ENCODE measurements at regions not wholly inside any gene's neighbourhood (a gene's known extent, or its start where the extent isn't known, plus 50 kb on each side); places are given as distances from the start of the nearest gene placed in this dataset.

DNA sequence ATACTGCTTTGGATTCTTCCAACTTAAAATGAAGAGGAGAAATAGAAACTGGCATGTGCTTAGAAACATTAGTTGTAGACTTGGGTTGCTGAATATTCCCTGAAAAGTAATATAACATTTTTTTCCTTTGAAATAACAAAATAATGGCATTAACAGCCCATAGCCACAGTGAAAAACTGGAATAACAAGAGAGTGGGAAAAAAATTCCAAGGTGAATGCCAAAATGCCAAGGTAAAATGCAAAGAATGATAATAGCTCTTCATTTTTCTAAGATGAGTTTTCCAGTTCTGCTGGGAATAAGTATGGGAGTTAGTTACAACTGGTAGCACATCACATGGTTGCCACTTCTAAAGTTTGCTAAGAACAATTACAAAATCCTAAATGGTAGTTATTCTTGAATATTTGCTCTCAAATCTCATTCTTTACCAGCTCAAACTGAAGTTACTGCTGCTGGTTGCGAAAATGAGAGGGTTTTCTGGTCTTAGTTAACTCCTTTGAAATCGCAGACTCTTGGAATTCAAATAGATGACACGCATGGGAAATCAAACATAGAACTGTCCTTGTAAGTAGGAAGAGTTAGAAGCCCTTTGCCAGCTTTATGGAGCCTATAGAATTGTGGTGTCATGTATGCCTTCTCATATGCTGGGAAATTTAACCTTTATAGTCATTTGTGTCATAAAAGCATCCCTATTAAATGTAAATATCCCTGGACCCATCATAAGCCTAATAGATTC lies 165.0 kb upstream of the DCN start:
- no peak overlapping the region for H2AFZ ChIP-seq (ENCODE audit: insufficient read depth, low read depth, low read length, poor library complexity, severe bottlenecking)
- CTCF ChIA-PET = no interaction called here

DNA sequence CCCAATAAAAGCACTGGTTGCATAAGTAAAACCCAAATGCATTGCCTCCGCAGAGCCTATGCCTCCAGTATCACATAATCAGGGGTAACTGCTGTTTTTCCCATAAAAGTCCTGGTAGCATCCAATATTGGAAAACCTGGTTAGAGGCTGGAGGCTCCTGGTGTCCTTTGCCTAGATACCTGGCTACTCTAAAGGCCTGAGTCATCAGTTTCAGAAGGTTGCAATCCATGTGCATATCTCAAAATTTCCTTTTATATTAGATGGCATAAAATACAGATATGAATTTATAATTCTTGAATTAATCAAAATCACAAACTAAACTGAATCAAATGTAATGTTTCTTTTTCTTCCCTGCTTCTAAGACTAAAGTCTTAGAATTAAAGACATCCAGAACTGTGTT lies 164.2 kb upstream of the DCN start:
- H3K27ac ChIP-seq (ENCODE audit: low read length in 2 of 2) = no peak overlapping the region
- CTCF ChIA-PET = no interaction called here
- no CpG with 5 or more reads among the region's 1 CpG for WGBS (ENCODE audit: insufficient coverage)
- H3K27me3 ChIP-seq (replicated peaks in 1 of 4; ENCODE audit: control extremely low read depth in 1 of 4, control insufficient read depth in 3 of 4, insufficient read depth in 4 of 4, low read length in 3 of 4) = no peaks in the 10 kb centered on the region
- Mint-ChIP-seq H3K9me3 (ENCODE audit: insufficient read depth) (no peaks in the 10 kb centered on the region), H3K4me3 (no peak overlapping the region), H3K27me3 (peaks cover 13% of the 10 kb centered on the region), H3K27ac (no peak overlapping the region), H3K4me1 (no peaks in the 10 kb centered on the region)
- H3K4me1 ChIP-seq (ENCODE audit: control insufficient read depth in 2 of 2, insufficient read depth in 2 of 2, low read length in 2 of 2) = no peaks in the 10 kb centered on the region
- no peaks in the 10 kb centered on the region for H3K36me3 ChIP-seq (replicated peaks in 1 of 2; ENCODE audit: control extremely low read depth in 1 of 2, control insufficient read depth in 1 of 2, extremely low read depth in 1 of 2, insufficient read depth in 2 of 2, low read length in 1 of 2)
- DNase-seq (no peak), ATAC-seq (ENCODE audit: low read depth) (no peak)
- TF ChIP-seq EZH2 (IDR thresholded peaks at IDR 0.05; ENCODE audit: borderline replicate concordance, insufficient read depth, low read depth, low read length, poor library complexity, severe bottlenecking) = no peak
- TF ChIP-seq, protein P1, sequence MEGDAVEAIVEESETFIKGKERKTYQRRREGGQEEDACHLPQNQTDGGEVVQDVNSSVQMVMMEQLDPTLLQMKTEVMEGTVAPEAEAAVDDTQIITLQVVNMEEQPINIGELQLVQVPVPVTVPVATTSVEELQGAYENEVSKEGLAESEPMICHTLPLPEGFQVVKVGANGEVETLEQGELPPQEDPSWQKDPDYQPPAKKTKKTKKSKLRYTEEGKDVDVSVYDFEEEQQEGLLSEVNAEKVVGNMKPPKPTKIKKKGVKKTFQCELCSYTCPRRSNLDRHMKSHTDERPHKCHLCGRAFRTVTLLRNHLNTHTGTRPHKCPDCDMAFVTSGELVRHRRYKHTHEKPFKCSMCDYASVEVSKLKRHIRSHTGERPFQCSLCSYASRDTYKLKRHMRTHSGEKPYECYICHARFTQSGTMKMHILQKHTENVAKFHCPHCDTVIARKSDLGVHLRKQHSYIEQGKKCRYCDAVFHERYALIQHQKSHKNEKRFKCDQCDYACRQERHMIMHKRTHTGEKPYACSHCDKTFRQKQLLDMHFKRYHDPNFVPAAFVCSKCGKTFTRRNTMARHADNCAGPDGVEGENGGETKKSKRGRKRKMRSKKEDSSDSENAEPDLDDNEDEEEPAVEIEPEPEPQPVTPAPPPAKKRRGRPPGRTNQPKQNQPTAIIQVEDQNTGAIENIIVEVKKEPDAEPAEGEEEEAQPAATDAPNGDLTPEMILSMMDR (IDR thresholded peaks at IDR 0.05) = no peak
- no peaks in the 10 kb centered on the region for H3K79me2 ChIP-seq (ENCODE audit: control insufficient read depth, insufficient read depth, low read length)
- H3K4me3 ChIP-seq (ENCODE audit: control extremely low read depth in 1 of 5, extremely low read depth in 1 of 5, insufficient read depth in 1 of 5, low read depth in 2 of 5, low read length in 4 of 5) = no peak overlapping the region
- no peak overlapping the region for H2AFZ ChIP-seq (ENCODE audit: insufficient read depth, low read depth, low read length, poor library complexity, severe bottlenecking)
- H3K9ac ChIP-seq (ENCODE audit: low read length) = no peak overlapping the region
- H3K9me3 ChIP-seq (ENCODE audit: control extremely low read depth in 1 of 3, control insufficient read depth in 2 of 3, insufficient read depth in 1 of 3, low read length in 2 of 3) = no peaks in the 10 kb centered on the region
- intact Hi-C loops (cut with micrococcal nuclease) = no loop called here
- H3K4me2 ChIP-seq (replicated peaks; ENCODE audit: low read depth, low read length, poor library complexity, severe bottlenecking) = no peak overlapping the region
- no peaks in the 10 kb centered on the region for H4K20me1 ChIP-seq (ENCODE audit: control insufficient read depth, insufficient read depth, low read length, poor library complexity, severe bottlenecking)
- POLR2A ChIA-PET = no interaction called here

More for the DNA sequence above, 165.0 kb upstream of the DCN start:
- H3K9ac ChIP-seq (ENCODE audit: low read length) = no peak overlapping the region
- Mint-ChIP-seq H3K4me1 (no peaks in the 10 kb centered on the region), H3K27me3 (peaks cover 13% of the 10 kb centered on the region), H3K9me3 (ENCODE audit: insufficient read depth) (no peaks in the 10 kb centered on the region), H3K4me3 (no peak overlapping the region), H3K27ac (no peak overlapping the region)
- H3K9me3 ChIP-seq (ENCODE audit: control extremely low read depth in 1 of 3, control insufficient read depth in 2 of 3, insufficient read depth in 1 of 3, low read length in 2 of 3) = no peaks in the 10 kb centered on the region
- POLR2A ChIA-PET = no interaction called here
- TF ChIP-seq, protein P1 (IDR thresholded peaks at IDR 0.05) = no peak
- no peak for TF ChIP-seq EZH2 (IDR thresholded peaks at IDR 0.05; ENCODE audit: borderline replicate concordance, insufficient read depth, low read depth, low read length, poor library complexity, severe bottlenecking)
- intact Hi-C loops (cut with micrococcal nuclease) = no loop called here
- H3K4me2 ChIP-seq (replicated peaks; ENCODE audit: low read depth, low read length, poor library complexity, severe bottlenecking) = no peak overlapping the region
- DNase-seq = no peak
- no peak overlapping the region for H3K4me3 ChIP-seq (ENCODE audit: control extremely low read depth in 1 of 5, extremely low read depth in 1 of 5, insufficient read depth in 1 of 5, low read depth in 2 of 5, low read length in 4 of 5)
- H3K79me2 ChIP-seq (ENCODE audit: control insufficient read depth, insufficient read depth, low read length) = no peaks in the 10 kb centered on the region
- H3K36me3 ChIP-seq (replicated peaks in 1 of 2; ENCODE audit: control extremely low read depth in 1 of 2, control insufficient read depth in 1 of 2, extremely low read depth in 1 of 2, insufficient read depth in 2 of 2, low read length in 1 of 2) = no peaks in the 10 kb centered on the region
- H3K27me3 ChIP-seq (replicated peaks in 1 of 4; ENCODE audit: control extremely low read depth in 1 of 4, control insufficient read depth in 3 of 4, insufficient read depth in 4 of 4, low read length in 3 of 4) = no peaks in the 10 kb centered on the region
- H3K4me1 ChIP-seq (ENCODE audit: control insufficient read depth in 2 of 2, insufficient read depth in 2 of 2, low read length in 2 of 2) = no peaks in the 10 kb centered on the region
- no peak overlapping the region for H3K27ac ChIP-seq (ENCODE audit: low read length in 2 of 2)
- no peak for ATAC-seq (ENCODE audit: low read depth)
- WGBS (ENCODE audit: insufficient coverage) = 94% methylated on average over 3 of the region's 3 CpGs
- no peaks in the 10 kb centered on the region for H4K20me1 ChIP-seq (ENCODE audit: control insufficient read depth, insufficient read depth, low read length, poor library complexity, severe bottlenecking)
